ENCODE measurements at regions not wholly inside any gene's neighbourhood (a gene's known extent, or its start where the extent isn't known, plus 50 kb on each side); places are given as distances from the start of the nearest gene placed in this dataset.

GRCh38 chr22:26825960-26826935, 168.9 kb downstream of the MIAT start:
- 64 to 72% (median 64%) methylated on average over 10 of the region's 10 CpGs for WGBS, 3 donors
- no peak overlapping the region for H3K4me3 ChIP-seq
- no peaks in the 10 kb centered on the region for H3K9me3 ChIP-seq
- intact Hi-C loops (cut with DNase I): no loop called here
- TF ChIP-seq POLR2A (IDR thresholded peaks at IDR 0.05): no peak
- no peak for TF ChIP-seq CTCF (IDR thresholded peaks at IDR 0.05)
- no peak for TF ChIP-seq EP300 (IDR thresholded peaks at IDR 0.05)
- no peak overlapping the region for H3K27ac ChIP-seq
- DNase-seq: no peak
- no peaks in the 10 kb centered on the region for H3K4me1 ChIP-seq (ENCODE audit: insufficient read depth)
- H3K36me3 ChIP-seq: no peaks in the 10 kb centered on the region
- no peaks in the 10 kb centered on the region for H3K27me3 ChIP-seq

GRCh38 chr22:26827611-26828010, 170.2 kb downstream of the MIAT start:
- Histone ChIP-seq H3K4me1 (ENCODE audit: insufficient read depth) (no peaks in the 10 kb centered on the region), H3K27ac (no peak overlapping the region), H3K36me3 (no peaks in the 10 kb centered on the region), H3K9me3 (no peaks in the 10 kb centered on the region), H3K4me3 (no peak overlapping the region), H3K27me3 (no peaks in the 10 kb centered on the region)
- 66 to 84% (median 75%) methylated on average over 4 of the region's 4 CpGs for WGBS, 3 donors
- no peak for DNase-seq
- intact Hi-C loops (cut with DNase I): no loop called here
- TF ChIP-seq POLR2A (IDR thresholded peaks at IDR 0.05) (no peak), EP300 (IDR thresholded peaks at IDR 0.05) (no peak), CTCF (IDR thresholded peaks at IDR 0.05) (no peak)

- 85 to 96% (median 95%) methylated on average over 3 of the region's 3 CpGs for WGBS, 3 donors
- H3K27me3 ChIP-seq: no peaks in the 10 kb centered on the region
- TF ChIP-seq CTCF (IDR thresholded peaks at IDR 0.05): no peak
- TF ChIP-seq EP300 (IDR thresholded peaks at IDR 0.05): no peak
- TF ChIP-seq POLR2A (IDR thresholded peaks at IDR 0.05): no peak
- no peaks in the 10 kb centered on the region for H3K9me3 ChIP-seq
- no peak overlapping the region for H3K4me3 ChIP-seq
- no peak overlapping the region for H3K27ac ChIP-seq
- intact Hi-C loops (cut with DNase I): no loop called here
- no peaks in the 10 kb centered on the region for H3K36me3 ChIP-seq
- no peaks in the 10 kb centered on the region for H3K4me1 ChIP-seq (ENCODE audit: insufficient read depth)
- DNase-seq: no peak
These were observed 170.9 kb downstream of the MIAT start for GRCh38 chr22:26828311-26828710.

- no peak for DNase-seq
- Histone ChIP-seq H3K27ac (no peak overlapping the region), H3K36me3 (no peaks in the 10 kb centered on the region), H3K4me1 (ENCODE audit: insufficient read depth) (no peaks in the 10 kb centered on the region), H3K4me3 (no peak overlapping the region), H3K27me3 (no peaks in the 10 kb centered on the region), H3K9me3 (no peaks in the 10 kb centered on the region)
- TF ChIP-seq POLR2A (IDR thresholded peaks at IDR 0.05) (no peak), CTCF (IDR thresholded peaks at IDR 0.05) (no peak), EP300 (IDR thresholded peaks at IDR 0.05) (no peak)
- intact Hi-C loops (cut with DNase I): no loop called here
- 30 to 42% (median 36%) methylated on average over 4 of the region's 4 CpGs for WGBS, 3 donors
These were observed 173.4 kb downstream of the MIAT start for GRCh38 chr22:26830837-26831236.
